HG02981 (cell line): ENCODE measurements at regions not wholly inside any gene's neighbourhood (a gene's known extent, or its start where the extent isn't known, plus 50 kb on each side); places are given as distances from the start of the nearest gene placed in this dataset.
A peak's percentile ranks its signal among the peaks of the same experiment; 100 is the strongest.
"Not testable (repeated sequence)": the region's sequence is repeated elsewhere in the genome, so short reads cannot be mapped to it uniquely, and the experiment has no call there.

Experiments used
- ATAC-seq: cut with Tn5 transposase; IDR thresholded peaks from one replicate; pipeline ENCODE4 v1.9.1; 2021; ENCODE audit warnings: mild to moderate bottlenecking, moderate library complexity; ENCODE audit not compliant: unreplicated experiment

- ATAC-seq = not testable (repeated sequence)
These were observed 51.8 kb upstream of the SLC39A8 start for GRCh38 chr4:102397056-102397455.

DNA sequence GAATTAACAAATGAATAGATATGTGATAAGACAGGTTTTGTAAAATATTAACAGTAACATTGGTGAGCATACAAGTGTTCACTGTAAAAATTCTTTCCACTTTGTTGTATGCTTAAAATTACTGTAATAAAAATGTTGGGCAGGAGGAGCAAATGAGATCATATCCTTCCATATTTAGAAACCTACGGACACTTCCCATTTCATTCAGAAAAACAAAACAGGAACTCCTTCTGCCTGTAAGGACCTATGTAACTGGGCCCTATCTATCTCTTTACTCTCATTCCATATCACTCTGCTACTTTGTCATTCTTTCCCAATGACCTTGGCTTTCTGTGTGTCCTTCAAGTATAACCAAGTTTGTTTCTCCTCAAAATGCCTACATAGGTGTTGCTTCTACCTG, 53.7 kb upstream of the SLC39A8 start:
- no peak for ATAC-seq

DNA sequence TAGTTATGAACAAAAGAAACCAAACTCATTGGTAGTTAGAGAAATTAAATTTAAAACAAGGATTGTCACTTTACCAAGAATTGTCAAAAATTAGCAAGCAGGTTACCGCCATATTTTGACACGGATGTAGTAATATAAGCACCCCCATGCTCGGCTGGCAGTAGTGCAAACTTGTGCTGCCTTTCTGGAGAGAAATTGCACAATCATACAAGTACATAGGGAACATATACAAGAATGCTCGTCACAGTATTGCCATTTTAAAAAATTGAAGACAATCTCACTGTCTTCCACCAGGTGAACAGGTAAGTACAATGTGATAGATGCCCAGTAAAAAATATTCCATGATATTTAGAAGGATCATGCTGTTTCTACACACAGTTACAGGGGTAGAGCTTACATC, 55.6 kb upstream of the SLC39A8 start:
- no peak for ATAC-seq

DNA sequence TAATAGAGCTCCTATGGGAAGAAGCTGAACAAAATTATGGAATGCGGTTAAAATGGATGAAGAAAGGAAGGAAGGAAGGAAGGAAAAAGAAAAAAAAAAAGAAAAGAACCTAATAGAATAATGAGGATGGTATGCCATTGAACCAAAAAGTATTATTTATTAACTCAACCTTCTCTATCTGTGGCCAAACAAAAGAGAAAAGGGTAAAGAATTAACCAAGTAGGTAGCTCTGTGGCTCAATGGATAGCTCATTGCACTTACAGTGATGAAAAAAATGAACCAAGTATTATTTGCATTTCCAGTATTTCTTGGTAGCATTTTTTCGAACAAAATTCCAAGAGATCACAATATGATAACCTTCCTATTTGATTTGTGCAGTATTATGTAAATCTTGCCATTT, 56.9 kb upstream of the SLC39A8 start:
- peak; percentile 47 for ATAC-seq

DNA sequence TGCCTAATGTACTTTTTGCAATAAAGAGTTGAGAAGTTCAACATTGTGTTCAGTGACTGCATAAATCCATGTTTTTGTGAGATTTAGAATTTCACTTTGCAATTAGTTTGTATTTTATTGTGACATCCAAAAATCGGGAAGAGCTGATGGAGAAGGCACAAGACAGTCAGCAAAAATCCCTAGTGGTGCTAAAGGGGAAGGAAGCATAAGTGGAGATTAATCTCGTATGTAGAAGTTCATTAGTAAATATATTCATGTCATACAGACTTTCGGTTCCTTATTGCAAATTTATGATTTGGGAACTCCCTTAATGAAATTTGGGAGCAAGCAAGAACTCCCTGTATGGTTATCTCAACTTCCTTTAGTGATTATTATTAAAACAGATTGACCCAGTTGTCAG, 57.8 kb upstream of the SLC39A8 start:
- ATAC-seq = no peak

DNA sequence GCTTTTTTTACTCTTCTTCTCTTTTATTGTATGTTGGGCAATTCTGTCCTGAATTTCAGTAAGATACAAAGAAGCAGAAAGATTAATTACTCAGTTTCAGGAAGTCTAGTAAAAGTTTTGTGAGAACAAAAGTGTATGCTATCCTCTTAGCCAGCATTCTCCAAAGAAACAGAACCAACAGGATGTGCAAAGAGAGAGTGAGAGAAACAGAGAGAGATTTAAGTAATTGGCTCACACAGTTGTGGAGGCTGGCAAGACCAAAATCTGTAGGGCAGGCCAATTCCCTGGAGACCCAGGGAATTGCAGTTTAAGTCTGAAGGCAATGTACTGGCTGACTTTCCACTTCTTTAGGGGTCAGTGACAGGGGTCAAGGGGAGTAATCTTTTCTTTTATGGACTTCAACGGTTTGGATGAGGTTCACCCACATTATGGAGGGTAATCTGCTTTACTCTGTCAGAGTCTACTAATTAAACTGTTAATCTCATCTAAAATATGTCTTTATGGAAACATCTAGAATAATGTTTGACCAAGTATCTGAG, 59.2 kb upstream of the SLC39A8 start:
- no peak for ATAC-seq

GRCh38 chr4:102405821-102406401, 60.6 kb upstream of the SLC39A8 start:
- ATAC-seq = no peak

GRCh38 chr4:102410884-102411283, 65.6 kb upstream of the SLC39A8 start:
- ATAC-seq = not testable (repeated sequence)

DNA sequence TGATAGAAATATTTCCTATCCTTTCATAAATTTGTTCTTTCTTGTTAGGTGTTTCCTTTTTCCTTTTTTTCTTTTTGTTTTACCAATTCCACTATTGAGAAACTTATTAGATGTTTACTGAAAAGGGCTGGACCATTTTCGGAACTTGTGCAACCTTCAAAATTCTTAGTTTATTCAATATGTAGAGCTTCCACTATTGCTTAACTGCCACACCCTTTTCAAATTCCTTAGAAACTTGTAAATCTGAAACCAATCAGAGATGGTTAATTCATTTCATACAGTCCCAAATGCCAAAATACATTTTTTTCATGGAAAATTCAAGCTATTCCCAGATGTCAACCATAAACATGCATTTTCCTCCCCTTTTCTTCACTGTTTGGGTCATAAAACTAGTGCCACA, 66.1 kb upstream of the SLC39A8 start:
- no peak for ATAC-seq

DNA sequence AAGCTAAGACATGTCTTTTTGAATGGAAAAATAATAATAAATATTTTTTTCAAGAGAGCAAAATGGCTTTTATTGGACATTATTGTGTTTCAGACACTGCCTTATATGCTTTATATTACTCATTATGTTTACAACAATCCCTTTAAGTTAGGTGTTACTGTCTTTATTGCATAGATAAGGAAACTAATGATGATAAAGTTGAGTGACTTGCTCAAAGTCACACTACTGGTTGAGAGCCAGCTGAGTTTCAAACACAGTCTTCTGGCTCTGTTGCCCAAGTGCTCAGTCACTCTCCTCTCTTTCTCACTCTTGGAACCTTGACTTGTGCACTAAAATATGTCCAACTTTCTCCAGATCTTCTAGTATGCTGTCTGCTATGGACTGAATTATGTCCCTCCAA, 71.5 kb upstream of the SLC39A8 start:
- ATAC-seq = no peak

DNA sequence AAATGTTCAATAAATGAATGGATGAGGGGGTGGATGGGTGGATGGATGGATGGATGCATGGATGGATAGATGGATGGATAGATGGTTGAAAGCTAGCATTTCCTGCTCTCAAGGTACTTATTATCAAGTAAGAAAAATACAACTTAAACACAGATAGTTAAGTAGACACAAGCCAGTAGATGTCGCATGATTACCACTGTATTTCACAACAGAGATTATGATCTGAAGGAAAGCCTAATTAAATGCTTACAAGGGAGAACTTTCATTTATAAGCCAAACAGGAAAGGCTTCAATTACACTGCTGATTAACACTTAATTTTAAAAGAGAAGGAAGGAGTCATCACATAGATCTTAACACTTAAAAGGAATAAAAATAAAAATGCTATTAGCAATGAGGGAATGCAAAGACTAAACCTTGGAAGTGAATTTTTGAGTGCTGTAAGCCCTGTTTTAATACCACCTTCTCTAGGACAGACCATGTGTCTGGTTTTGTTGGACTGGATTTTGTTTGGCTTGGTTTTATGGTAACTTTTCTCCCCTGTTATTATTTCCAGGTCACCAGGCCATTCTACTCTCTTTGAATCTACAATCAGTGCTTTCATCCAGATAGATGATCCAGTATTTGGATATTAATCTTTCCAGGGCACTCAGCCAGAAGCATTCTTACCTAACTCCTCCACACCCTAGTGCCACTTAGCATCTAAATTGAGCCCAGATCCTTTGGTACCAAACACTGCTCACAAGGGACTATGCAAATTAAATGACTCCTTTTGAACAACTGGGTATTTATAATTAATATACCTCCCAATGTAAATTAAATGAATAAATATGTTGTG, 75.5 kb upstream of the SLC39A8 start:
- no peak for ATAC-seq

DNA sequence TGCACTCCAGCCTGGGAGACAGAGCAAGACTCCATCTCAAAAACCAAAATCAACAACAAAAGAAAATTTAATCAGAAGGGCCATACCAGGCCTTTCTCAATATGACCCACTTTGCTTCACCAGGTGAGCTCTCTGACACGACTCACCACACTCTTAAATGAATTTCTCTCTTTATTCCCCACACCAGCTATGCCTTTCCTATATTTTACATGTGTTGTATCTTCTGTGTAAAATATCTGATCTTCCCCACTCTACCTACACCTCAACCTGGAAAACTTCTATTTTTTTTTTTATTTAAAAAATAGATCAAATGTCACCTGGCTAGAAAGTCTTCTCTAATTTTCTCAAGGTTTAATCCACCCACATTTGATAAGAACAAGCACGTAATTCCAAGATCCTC, 77.6 kb upstream of the SLC39A8 start:
- no peak for ATAC-seq

GRCh38 chr4:102423375-102423774, 77.8 kb upstream of the NFKB1 start:
- ATAC-seq = no peak

DNA sequence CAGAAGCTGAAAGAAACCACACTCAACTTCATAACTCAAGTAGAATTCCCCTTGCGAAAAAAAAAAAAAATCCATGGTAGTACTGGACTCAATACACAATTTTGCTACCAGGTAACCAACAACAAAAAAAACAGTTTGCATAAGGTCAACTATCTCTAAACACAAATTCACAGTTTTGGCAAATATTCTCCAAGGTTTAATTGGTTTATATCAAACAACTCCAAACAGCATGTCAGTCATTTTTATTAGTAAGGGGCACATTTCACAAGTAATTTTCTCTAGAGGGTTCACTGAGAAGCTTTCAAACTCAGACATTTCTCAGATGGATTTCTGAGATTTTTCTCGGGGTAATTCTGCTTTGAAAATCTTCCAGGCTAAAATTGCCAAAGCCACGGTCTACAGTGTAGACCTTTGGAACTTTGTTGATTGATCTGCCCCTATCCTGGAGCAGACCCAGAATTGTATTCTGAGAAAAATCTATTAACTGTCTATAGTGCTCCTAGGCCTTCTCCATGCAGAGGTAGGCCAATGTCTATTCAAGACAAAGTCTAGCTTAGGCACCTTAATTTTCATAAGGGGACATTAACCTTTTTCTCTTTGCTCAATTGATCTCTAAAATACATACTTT, 73.7 kb upstream of the NFKB1 start:
- ATAC-seq = no peak

DNA sequence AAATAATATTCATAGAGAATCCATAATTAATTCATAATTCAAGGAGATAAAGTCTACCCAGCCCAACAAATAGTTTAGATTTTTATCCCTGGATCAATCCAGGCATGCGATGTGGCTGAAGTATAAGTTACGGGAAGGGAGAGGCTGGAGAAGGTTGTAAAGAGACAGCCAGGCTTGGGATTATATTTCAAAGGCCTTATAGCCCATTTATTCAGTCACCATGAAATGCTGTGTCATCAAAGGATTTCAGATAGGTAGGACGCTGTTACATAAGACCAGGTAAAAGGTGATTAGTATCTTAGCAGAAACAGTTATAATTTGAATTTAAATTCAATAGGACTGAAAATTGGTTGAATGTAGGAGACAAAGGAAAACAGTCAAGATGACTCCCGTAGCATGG, 73.0 kb upstream of the NFKB1 start:
- no peak for ATAC-seq

GRCh38 chr4:102429553-102429952, 71.6 kb upstream of the NFKB1 start:
- ATAC-seq = no peak

GRCh38 chr4:102430461-102430910, 70.7 kb upstream of the NFKB1 start:
- ATAC-seq = no peak

DNA sequence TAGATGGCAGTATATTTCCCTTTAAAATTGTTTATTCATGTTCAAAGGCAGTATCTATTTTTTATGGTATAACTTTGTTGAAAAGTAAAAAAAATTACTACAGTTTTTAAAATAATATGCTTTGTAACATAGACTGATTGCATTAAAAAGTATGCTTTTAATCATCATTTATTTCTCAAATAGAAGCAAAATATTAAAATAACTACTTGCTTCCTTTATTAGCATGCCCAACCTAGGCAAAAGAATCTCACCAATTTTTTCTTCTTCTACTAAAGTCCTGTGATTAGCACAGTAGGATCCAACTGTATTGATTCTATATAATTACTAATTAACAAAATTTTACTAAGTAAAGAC, 69.6 kb upstream of the NFKB1 start:
- no peak for ATAC-seq

GRCh38 chr4:102437111-102437510, 64.0 kb upstream of the NFKB1 start:
- ATAC-seq = no peak

DNA sequence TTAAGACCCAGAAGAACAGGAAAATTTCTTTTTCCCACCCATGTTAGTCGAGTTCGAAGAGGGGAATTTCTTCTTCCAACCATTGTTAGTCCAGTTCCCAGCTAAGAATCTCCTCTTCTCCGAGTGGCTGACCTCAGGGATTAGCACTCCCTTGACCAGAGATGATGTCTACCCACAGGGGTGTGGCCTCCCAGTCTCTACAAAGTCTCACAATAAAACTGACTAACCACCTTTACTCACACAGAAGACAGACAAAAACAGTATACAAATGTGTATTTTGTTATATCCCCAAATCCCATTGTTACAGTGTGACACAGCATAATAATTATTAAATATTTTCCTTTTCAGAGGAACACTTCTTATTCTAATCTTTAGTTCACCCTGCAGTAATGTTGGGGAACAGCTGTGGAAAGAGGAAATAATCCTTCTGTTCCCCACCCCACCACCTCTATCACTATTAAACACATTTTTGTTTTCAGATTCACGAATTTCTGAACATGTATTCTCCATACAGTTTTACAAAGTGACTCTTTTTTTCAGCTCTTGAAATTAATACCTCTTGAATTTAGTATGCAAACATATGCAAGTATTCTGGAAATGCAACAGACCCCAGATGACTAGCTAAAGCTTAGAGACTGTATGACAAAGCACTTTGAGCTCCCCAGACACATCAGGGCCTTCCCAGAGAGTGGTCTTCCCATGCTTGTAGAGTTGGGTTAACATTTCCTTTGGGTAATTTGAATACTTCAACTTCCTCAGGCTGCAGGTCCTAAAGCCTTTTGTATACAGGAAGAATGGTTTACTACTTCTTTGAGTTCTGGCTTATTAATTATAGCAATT, 62.5 kb upstream of the NFKB1 start:
- ATAC-seq = no peak

- no peak for ATAC-seq
These were observed 61.9 kb upstream of the NFKB1 start for GRCh38 chr4:102439236-102439614.
